ENCODE measurements at regions not wholly inside any gene's neighbourhood (a gene's known extent, or its start where the extent isn't known, plus 50 kb on each side); places are given as distances from the start of the nearest gene placed in this dataset.

DNA sequence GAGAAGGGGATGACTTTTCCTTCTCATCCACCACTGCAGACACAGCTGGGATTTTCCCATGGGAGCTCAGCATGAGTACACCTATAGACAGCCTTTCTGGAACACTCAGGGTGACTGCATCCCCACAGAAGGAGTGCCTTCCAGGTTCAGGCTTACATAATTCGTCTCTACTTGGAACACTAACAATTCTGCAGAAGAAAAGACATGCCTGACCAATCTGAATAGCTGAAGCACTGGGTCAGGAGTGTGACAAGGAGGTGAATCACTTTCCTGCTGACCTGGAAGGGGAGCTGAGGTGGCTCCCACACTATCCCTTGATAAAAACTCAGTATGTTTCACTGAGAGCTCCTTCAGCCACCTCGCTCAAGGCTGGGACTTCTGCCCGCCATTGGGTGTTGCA is 425.3 kb downstream of the TLR4 start:
- TF ChIP-seq, protein P1, sequence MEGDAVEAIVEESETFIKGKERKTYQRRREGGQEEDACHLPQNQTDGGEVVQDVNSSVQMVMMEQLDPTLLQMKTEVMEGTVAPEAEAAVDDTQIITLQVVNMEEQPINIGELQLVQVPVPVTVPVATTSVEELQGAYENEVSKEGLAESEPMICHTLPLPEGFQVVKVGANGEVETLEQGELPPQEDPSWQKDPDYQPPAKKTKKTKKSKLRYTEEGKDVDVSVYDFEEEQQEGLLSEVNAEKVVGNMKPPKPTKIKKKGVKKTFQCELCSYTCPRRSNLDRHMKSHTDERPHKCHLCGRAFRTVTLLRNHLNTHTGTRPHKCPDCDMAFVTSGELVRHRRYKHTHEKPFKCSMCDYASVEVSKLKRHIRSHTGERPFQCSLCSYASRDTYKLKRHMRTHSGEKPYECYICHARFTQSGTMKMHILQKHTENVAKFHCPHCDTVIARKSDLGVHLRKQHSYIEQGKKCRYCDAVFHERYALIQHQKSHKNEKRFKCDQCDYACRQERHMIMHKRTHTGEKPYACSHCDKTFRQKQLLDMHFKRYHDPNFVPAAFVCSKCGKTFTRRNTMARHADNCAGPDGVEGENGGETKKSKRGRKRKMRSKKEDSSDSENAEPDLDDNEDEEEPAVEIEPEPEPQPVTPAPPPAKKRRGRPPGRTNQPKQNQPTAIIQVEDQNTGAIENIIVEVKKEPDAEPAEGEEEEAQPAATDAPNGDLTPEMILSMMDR (conservative IDR thresholded peaks at IDR 0.05 in 1 of 2, IDR thresholded peaks at IDR 0.05 in 1 of 2; ENCODE audit: low read depth in 1 of 2, low read length in 2 of 2): no peak
- TF ChIP-seq EZH2 (IDR thresholded peaks at IDR 0.05; ENCODE audit: low read length, missing control alignments): no peak
